Left hindlimb (tissue), 1 donor: ENCODE measurements at regions not wholly inside any gene's neighbourhood (a gene's known extent, or its start where the extent isn't known, plus 50 kb on each side); places are given as distances from the start of the nearest gene placed in this dataset.

Source experiments
- DNase-seq: peaks from one replicate; pipeline ENCODE4 v3.0.0-alpha.2; 2018

- no peak for DNase-seq
Observed at GRCh38 chr4:24476282-24476681, 108.1 kb downstream of the DHX15 start.

- no peak for DNase-seq
Observed at GRCh38 chr4:24475756-24476155, 108.6 kb downstream of the DHX15 start.

- no peak for DNase-seq
Observed at GRCh38 chr4:24473309-24473721, 111.0 kb downstream of the DHX15 start.

- peak; percentile 90 for DNase-seq
Observed at GRCh38 chr4:24472514-24473308, 111.6 kb downstream of the DHX15 start.

GRCh38 chr4:24472161-24472510 is 112.2 kb downstream of the DHX15 start:
- DNase-seq, result peak; percentile 53

- peak; percentile 37 for DNase-seq
Observed at GRCh38 chr4:24471486-24472160, 112.7 kb downstream of the DHX15 start.

GRCh38 chr4:24470666-24471485 is 113.5 kb downstream of the DHX15 start:
- peak; percentile 77 for DNase-seq

GRCh38 chr4:24468071-24468470 is 116.3 kb downstream of the DHX15 start:
- DNase-seq, result no peak

- DNase-seq, result no peak
Observed at GRCh38 chr4:24464566-24464965, 119.8 kb downstream of the DHX15 start.

GRCh38 chr4:24456431-24456830 is 127.9 kb downstream of the DHX15 start:
- no peak for DNase-seq

- DNase-seq, result no peak
Observed at GRCh38 chr4:24453951-24454350, 130.4 kb downstream of the DHX15 start.

GRCh38 chr4:24451870-24452269 is 132.5 kb downstream of the DHX15 start:
- no peak for DNase-seq

GRCh38 chr4:24443200-24443599 is 141.2 kb downstream of the DHX15 start:
- no peak for DNase-seq

- no peak for DNase-seq
Observed at GRCh38 chr4:24440765-24441164, 143.6 kb downstream of the DHX15 start.

- no peak for DNase-seq
Observed at GRCh38 chr4:24434241-24434640, 150.1 kb downstream of the DHX15 start.

- peak; percentile 51 for DNase-seq
Observed at GRCh38 chr4:24433515-24434214, 150.7 kb downstream of the DHX15 start.

GRCh38 chr4:24428850-24429249 is 155.5 kb downstream of the DHX15 start:
- DNase-seq, result no peak

- no peak for DNase-seq
Observed at GRCh38 chr4:24426557-24426956, 157.8 kb downstream of the DHX15 start.

GRCh38 chr4:24425863-24426262 is 158.5 kb downstream of the DHX15 start:
- DNase-seq, result no peak

- DNase-seq, result no peak
Observed at GRCh38 chr4:24423670-24424069, 160.7 kb downstream of the DHX15 start.

GRCh38 chr4:24422644-24423043 is 161.7 kb downstream of the DHX15 start:
- no peak for DNase-seq

- DNase-seq, result peak; percentile 77
Observed at GRCh38 chr4:24419181-24420034, 164.9 kb downstream of the DHX15 start.
